Type B pancreatic cell (in vitro differentiated cells): ENCODE measurements at regions not wholly inside any gene's neighbourhood (a gene's known extent, or its start where the extent isn't known, plus 50 kb on each side); places are given as distances from the start of the nearest gene placed in this dataset.

Experiments
- DNase-seq: peaks from one replicate; pipeline ENCODE4 v3.0.0; 2021; ENCODE audit warnings: mixed read lengths; ENCODE audit not compliant: unreplicated experiment; ENCODE audit errors: extremely low spot score
- H3K27ac Mint-ChIP-seq: 2 replicates; pipeline ENCODE4 v1.8.0; 2021; ENCODE audit warnings: mild to moderate bottlenecking, mixed read lengths
- H3K27me3 Mint-ChIP-seq: 2 replicates; pipeline ENCODE4 v1.8.0; 2021; ENCODE audit warnings: mixed read lengths
- H3K36me3 Mint-ChIP-seq: 2 replicates; pipeline ENCODE4 v1.8.0; 2021; ENCODE audit warnings: mixed read lengths
- H3K4me1 Mint-ChIP-seq: one replicate; pipeline ENCODE4 v1.8.0; 2021; ENCODE audit warnings: mixed read lengths; ENCODE audit not compliant: unreplicated experiment
- H3K4me3 Mint-ChIP-seq: 2 replicates; pipeline ENCODE4 v1.8.0; 2021; ENCODE audit warnings: mild to moderate bottlenecking, mixed read lengths
- H3K9me3 Mint-ChIP-seq: 2 replicates; pipeline ENCODE4 v1.8.0; 2021; ENCODE audit warnings: mixed read lengths
- TF ChIP-seq, protein P1 (sequence below): fragments of 200-600 bp; sonication (generic); conservative IDR thresholded peaks from 2 replicates; pipeline ENCODE4 v1.5.0; 2021; ENCODE audit warnings: antibody characterized with exemption, mild to moderate bottlenecking

DNA sequence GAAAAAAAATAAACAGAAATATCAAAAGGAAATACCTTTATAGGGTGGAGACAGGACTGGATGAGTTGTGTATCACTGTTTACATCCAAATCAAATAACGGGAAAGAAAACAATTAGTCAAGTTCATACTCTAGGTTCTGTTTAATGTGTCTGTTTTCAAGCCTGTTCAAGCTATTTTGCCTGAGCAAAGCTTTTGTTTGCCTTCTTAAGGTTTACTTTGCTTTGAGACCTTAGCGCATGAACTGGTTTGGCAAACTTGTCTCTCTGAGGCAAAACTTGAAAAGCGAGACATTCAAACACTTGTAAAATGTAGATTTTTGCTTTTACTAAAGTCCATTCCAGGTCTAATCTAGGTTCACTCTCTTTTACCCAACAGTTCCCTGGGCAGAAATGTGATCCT lies 174.1 kb upstream of the RFX3 start:
- Mint-ChIP-seq H3K27ac (peak overlapping the region; percentile 28), H3K9me3 (no peaks in the 10 kb centered on the region), H3K27me3 (no peaks in the 10 kb centered on the region), H3K4me1 (peaks cover 17% of the 10 kb centered on the region), H3K36me3 (no peaks in the 10 kb centered on the region), H3K4me3 (no peak overlapping the region)
- DNase-seq = no peak
- TF ChIP-seq, protein P1, sequence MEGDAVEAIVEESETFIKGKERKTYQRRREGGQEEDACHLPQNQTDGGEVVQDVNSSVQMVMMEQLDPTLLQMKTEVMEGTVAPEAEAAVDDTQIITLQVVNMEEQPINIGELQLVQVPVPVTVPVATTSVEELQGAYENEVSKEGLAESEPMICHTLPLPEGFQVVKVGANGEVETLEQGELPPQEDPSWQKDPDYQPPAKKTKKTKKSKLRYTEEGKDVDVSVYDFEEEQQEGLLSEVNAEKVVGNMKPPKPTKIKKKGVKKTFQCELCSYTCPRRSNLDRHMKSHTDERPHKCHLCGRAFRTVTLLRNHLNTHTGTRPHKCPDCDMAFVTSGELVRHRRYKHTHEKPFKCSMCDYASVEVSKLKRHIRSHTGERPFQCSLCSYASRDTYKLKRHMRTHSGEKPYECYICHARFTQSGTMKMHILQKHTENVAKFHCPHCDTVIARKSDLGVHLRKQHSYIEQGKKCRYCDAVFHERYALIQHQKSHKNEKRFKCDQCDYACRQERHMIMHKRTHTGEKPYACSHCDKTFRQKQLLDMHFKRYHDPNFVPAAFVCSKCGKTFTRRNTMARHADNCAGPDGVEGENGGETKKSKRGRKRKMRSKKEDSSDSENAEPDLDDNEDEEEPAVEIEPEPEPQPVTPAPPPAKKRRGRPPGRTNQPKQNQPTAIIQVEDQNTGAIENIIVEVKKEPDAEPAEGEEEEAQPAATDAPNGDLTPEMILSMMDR = no peak

DNA sequence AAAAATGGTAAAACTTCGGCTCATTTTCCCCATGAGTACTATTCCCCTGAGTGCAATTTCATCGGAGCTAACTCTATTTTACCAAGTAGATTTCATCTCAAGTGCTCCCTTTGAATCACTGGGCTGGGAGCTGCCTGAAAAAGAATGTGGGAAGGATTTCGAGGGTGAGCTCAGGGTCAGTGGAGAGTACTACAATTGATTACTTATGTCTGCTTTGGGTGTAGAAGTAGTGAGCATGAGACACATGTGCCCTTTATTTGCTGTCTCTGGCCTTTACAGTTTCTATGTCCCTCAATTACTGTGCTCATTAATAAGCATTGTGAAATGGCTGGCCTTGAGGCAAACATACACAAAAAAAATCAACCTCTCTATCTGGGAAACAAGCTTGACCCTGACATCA lies 172.7 kb upstream of the RFX3 start:
- no peak for DNase-seq
- no peaks in the 10 kb centered on the region for H3K27me3 Mint-ChIP-seq
- peaks cover 17% of the 10 kb centered on the region for H3K4me1 Mint-ChIP-seq
- TF ChIP-seq, protein P1 = no peak
- no peak overlapping the region for H3K27ac Mint-ChIP-seq
- H3K4me3 Mint-ChIP-seq = no peak overlapping the region
- H3K36me3 Mint-ChIP-seq = no peaks in the 10 kb centered on the region
- no peaks in the 10 kb centered on the region for H3K9me3 Mint-ChIP-seq

DNA sequence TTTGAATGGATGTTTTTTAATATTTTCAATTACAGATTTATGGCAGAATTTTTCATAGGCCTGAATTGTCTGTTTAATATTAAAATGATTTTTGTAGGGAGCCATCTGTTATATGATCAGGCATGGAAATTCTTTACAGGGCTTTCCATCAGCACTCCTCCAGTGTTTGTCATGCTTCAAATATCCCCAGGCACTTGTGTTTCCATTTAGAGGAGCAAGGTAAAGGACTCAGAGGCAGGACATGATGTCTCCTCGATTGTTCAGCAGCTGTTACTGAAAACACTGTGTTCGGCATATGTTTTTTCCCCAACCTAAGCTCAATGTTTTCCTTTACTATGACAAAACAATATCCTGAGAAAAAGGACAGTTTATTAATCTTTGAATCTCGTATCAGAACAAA lies 172.3 kb upstream of the RFX3 start:
- TF ChIP-seq, protein P1 = no peak
- Mint-ChIP-seq H3K9me3 (no peaks in the 10 kb centered on the region), H3K4me3 (no peak overlapping the region), H3K27me3 (no peaks in the 10 kb centered on the region), H3K4me1 (peaks cover 17% of the 10 kb centered on the region), H3K27ac (no peak overlapping the region), H3K36me3 (no peaks in the 10 kb centered on the region)
- DNase-seq = no peak

DNA sequence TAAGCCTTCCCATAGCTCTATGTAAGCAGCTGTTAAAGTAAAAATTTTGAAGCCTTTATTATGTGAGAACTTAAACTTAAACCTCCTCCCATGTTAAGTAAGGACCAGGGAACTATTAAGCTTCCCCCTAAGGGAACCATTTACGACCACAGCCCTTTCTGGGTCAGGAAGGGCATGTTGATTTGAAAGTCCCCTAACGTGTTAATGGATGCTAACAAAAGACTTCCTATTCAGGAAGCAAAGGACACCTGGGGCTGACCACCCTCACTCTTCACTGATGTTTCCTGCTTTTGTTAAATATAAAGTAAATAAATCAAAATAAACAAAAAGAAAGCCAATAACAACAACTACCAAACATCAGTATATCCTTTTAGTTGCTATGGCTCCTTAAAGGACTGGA lies 170.6 kb upstream of the RFX3 start:
- no peak overlapping the region for H3K27ac Mint-ChIP-seq

DNA sequence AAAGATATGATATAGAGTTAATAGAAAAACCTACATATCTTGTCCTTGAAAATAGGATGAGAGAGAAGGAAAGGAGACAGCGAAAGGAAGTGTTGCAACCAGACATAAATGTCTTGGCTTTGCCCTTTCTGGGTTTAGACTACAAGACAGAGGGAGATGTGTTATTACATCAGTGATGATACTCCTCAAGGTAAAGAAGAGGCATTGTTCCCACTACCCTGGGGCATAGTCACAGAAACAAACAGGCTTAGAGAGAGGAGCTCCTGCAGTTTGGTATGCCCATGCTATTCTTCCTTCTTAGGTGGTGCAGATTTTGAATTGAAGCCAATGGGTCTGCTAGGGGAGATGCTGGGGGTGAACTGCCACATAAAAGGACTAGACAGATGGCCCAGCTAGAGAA lies 166.8 kb upstream of the RFX3 start:
- Mint-ChIP-seq H3K4me3 (no peak overlapping the region), H3K4me1 (no peaks in the 10 kb centered on the region)

More for the DNA sequence above, 170.6 kb upstream of the RFX3 start:
- Mint-ChIP-seq H3K36me3 (no peaks in the 10 kb centered on the region), H3K9me3 (no peaks in the 10 kb centered on the region), H3K4me1 (peaks cover 17% of the 10 kb centered on the region), H3K27me3 (no peaks in the 10 kb centered on the region), H3K4me3 (no peak overlapping the region)
- TF ChIP-seq, protein P1 = no peak
- DNase-seq = no peak

GRCh38 chr9:3689555-3689954 lies 163.8 kb upstream of the RFX3 start:
- no peaks in the 10 kb centered on the region for H3K36me3 Mint-ChIP-seq
- no peaks in the 10 kb centered on the region for H3K27me3 Mint-ChIP-seq
- no peaks in the 10 kb centered on the region for H3K9me3 Mint-ChIP-seq
- H3K4me3 Mint-ChIP-seq = no peak overlapping the region
- H3K27ac Mint-ChIP-seq = no peak overlapping the region
- H3K4me1 Mint-ChIP-seq = no peaks in the 10 kb centered on the region
- DNase-seq = no peak
- TF ChIP-seq, protein P1 = no peak

More for the DNA sequence above, 166.8 kb upstream of the RFX3 start:
- Mint-ChIP-seq H3K9me3 (no peaks in the 10 kb centered on the region), H3K36me3 (no peaks in the 10 kb centered on the region), H3K27ac (no peak overlapping the region), H3K27me3 (no peaks in the 10 kb centered on the region)
- DNase-seq = no peak
- TF ChIP-seq, protein P1 = no peak
